Parathyroid adenoma (tissue), 2 donors: ENCODE measurements at regions not wholly inside any gene's neighbourhood (a gene's known extent, or its start where the extent isn't known, plus 50 kb on each side); places are given as distances from the start of the nearest gene placed in this dataset.

Source experiments
- H2AFZ ChIP-seq: fragments of 300-600 bp; sonication (generic); one replicate; pipeline ENCODE4 v1.7.0; 2017; ENCODE audit warnings: antibody characterized with exemption, mild to moderate bottlenecking
- H3K27ac ChIP-seq: fragments of 300-600 bp; sonication (generic); one replicate; pipeline ENCODE4 v1.7.0; 2017
- H3K27me3 ChIP-seq: fragments of 300-600 bp; sonication (generic); one replicate; pipeline ENCODE4 v1.7.0; 2017; ENCODE audit warnings: low read length; ENCODE audit not compliant: control insufficient read depth, insufficient read depth
- H3K36me3 ChIP-seq: fragments of 300-600 bp; sonication (generic); one replicate; pipeline ENCODE4 v1.7.0; 2017; ENCODE audit warnings: low read length; ENCODE audit not compliant: control insufficient read depth, insufficient read depth
- H3K4me1 ChIP-seq: fragments of 300-600 bp; sonication (generic); one replicate; pipeline ENCODE4 v1.7.0; 2017; ENCODE audit warnings: control low read depth
- H3K4me2 ChIP-seq: fragments of 300-600 bp; sonication (generic); one replicate; pipeline ENCODE4 v1.7.0; 2017; ENCODE audit warnings: low read length
- H3K4me3 ChIP-seq: fragments of 300-600 bp; sonication (generic); one replicate; pipeline ENCODE4 v1.7.0; 2017; ENCODE audit warnings: low read depth, low read length
- H3K79me2 ChIP-seq: fragments of 300-600 bp; sonication (generic); one replicate; pipeline ENCODE4 v1.7.0; 2017; ENCODE audit warnings: control low read depth
- H3K9ac ChIP-seq: fragments of 300-600 bp; sonication (generic); one replicate; pipeline ENCODE4 v1.7.0; 2017; ENCODE audit warnings: mild to moderate bottlenecking
- H3K9me3 ChIP-seq: fragments of 300-600 bp; sonication (generic); one replicate; pipeline ENCODE4 v1.7.0; 2017; ENCODE audit warnings: low read length; ENCODE audit not compliant: control insufficient read depth
- TF ChIP-seq, protein P1 (sequence below): fragments of 300-600 bp; sonication (generic); IDR thresholded peaks from one replicate; pipeline ENCODE4 v1.7.0; 2017; ENCODE audit warnings: antibody characterized with exemption, mild to moderate bottlenecking
- donor health status: primary hyperparathyroidism.

DNA sequence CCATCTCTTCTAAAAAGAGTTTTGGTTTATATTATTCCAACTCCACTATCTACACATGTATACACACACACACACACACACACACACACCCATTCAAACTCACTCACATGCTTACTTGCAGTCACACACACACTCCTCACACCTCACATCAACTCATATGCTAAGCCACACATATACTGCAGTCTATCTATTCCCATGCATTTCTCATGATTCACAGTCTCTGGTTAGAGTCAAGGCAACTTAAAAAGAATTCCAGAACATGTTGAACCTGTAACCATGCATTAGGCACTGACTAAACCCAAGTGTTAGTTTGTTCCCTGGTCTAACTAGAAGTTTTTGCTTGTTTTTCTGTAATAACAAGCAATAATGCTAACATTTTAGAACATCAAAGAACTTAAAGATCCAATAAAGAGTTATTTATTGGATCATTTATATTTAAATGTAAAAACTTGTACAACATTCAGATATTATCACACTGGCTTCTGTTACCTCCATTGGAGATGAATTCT lies 931.1 kb downstream of the PLA2G4A start:
- Histone ChIP-seq H3K36me3 (no peaks in the 10 kb centered on the region), H3K79me2 (no peaks in the 10 kb centered on the region), H3K9me3 (no peaks in the 10 kb centered on the region), H3K9ac (no peak overlapping the region), H3K4me2 (no peak overlapping the region), H3K4me3 (no peak overlapping the region), H3K4me1 (no peaks in the 10 kb centered on the region), H3K27me3 (no peaks in the 10 kb centered on the region), H2AFZ (no peak overlapping the region), H3K27ac (no peak overlapping the region)
- TF ChIP-seq, protein P1, sequence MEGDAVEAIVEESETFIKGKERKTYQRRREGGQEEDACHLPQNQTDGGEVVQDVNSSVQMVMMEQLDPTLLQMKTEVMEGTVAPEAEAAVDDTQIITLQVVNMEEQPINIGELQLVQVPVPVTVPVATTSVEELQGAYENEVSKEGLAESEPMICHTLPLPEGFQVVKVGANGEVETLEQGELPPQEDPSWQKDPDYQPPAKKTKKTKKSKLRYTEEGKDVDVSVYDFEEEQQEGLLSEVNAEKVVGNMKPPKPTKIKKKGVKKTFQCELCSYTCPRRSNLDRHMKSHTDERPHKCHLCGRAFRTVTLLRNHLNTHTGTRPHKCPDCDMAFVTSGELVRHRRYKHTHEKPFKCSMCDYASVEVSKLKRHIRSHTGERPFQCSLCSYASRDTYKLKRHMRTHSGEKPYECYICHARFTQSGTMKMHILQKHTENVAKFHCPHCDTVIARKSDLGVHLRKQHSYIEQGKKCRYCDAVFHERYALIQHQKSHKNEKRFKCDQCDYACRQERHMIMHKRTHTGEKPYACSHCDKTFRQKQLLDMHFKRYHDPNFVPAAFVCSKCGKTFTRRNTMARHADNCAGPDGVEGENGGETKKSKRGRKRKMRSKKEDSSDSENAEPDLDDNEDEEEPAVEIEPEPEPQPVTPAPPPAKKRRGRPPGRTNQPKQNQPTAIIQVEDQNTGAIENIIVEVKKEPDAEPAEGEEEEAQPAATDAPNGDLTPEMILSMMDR, result no peak

DNA sequence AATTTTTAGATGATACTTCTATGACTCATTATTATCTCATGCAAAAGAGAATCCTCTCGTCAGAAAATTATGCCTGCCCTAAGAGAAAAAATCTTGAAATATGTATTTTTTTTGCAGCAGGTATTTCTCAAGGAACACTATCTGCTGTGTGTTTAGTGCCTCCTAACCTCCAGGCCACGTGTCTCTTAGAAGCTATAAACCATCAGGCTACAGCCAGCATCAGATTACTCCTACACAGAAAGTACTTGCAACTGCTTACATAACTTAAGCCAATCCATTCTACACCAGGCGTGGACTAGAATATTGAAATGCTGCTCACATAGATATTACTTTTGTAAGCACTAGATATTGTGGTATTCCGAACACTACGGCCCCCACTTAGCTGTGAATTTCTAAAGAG lies 933.4 kb downstream of the PLA2G4A start:
- TF ChIP-seq, protein P1, result no peak
- Histone ChIP-seq H3K4me3 (no peak overlapping the region), H3K79me2 (no peaks in the 10 kb centered on the region)

DNA sequence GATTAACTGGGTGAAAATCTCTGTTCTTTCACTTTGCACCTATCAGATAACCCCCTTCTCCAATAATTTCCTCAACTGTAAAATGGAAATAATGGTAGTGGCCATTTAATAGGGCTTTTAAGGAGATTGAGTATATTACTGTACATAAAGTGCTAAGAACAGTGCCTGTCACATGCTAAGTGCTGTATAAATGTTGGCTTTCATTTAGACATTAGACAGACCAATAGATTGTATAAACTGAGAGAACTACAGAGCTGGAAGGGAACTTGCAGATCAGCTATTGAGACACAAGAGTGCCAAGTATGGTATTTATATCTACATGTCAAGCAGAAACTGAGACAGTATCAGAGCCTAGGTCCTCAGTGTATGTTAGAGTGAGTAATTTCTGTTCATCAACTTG lies 934.7 kb downstream of the PLA2G4A start:
- Histone ChIP-seq H3K4me3 (no peak overlapping the region), H3K79me2 (no peaks in the 10 kb centered on the region), H3K4me2 (no peak overlapping the region), H3K27me3 (no peaks in the 10 kb centered on the region), H3K9ac (no peak overlapping the region), H3K4me1 (no peaks in the 10 kb centered on the region), H2AFZ (no peak overlapping the region), H3K36me3 (no peaks in the 10 kb centered on the region), H3K27ac (no peak overlapping the region), H3K9me3 (no peaks in the 10 kb centered on the region)
- TF ChIP-seq, protein P1, result no peak

More for the DNA sequence above, 933.4 kb downstream of the PLA2G4A start:
- no peaks in the 10 kb centered on the region for H3K27me3 ChIP-seq
- no peak overlapping the region for H2AFZ ChIP-seq
- no peak overlapping the region for H3K4me2 ChIP-seq
- no peak overlapping the region for H3K9ac ChIP-seq
- H3K4me1 ChIP-seq, result no peaks in the 10 kb centered on the region
- H3K27ac ChIP-seq, result no peak overlapping the region
- H3K9me3 ChIP-seq, result no peaks in the 10 kb centered on the region
- no peaks in the 10 kb centered on the region for H3K36me3 ChIP-seq

DNA sequence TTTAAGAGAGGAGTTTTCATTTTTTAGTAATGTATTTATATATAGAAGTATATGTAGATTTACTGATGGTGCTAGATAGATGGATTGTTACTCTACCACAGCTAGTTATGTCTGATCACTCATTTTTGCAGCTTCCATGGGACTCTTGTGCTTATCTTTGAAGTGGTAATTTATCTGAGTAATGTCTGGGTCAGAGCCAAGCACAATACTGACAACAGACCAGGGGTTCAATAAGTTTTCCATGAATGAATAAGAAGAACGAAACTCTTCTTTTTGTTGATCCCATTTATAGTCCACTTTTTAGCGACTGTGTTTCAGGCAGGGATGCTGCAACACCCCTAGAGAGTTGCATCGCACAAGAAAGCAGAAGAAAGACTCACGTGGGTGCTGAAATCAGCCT lies 935.2 kb downstream of the PLA2G4A start:
- H3K4me1 ChIP-seq, result no peaks in the 10 kb centered on the region
- no peak overlapping the region for H3K4me3 ChIP-seq
- H3K4me2 ChIP-seq, result no peak overlapping the region
- H3K27me3 ChIP-seq, result no peaks in the 10 kb centered on the region
- no peaks in the 10 kb centered on the region for H3K79me2 ChIP-seq
- TF ChIP-seq, protein P1, result no peak
- H2AFZ ChIP-seq, result no peak overlapping the region
- H3K9me3 ChIP-seq, result no peaks in the 10 kb centered on the region
- no peak overlapping the region for H3K9ac ChIP-seq
- H3K36me3 ChIP-seq, result no peaks in the 10 kb centered on the region
- no peak overlapping the region for H3K27ac ChIP-seq

DNA sequence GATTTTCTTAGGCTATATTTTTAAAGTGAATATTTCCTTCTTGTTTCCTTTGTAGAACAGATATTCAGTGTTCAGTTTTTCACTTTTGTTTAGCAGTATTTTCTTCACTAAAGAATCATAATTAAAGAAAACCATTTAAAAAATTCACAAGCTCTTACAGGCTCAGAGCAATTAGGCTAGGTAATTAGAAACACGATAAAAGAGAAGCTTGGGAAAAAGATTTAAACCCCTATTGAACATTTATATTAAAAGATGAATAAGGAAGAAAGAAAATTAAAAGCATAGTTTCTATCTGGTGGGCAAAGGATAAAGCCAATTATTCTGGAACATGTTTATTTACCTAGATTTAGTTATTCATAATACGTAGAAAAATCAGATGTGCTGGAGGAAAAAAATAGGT lies 942.6 kb downstream of the PLA2G4A start:
- H3K4me2 ChIP-seq, result no peak overlapping the region
- no peaks in the 10 kb centered on the region for H3K4me1 ChIP-seq
- no peaks in the 10 kb centered on the region for H3K9me3 ChIP-seq
- no peaks in the 10 kb centered on the region for H3K27me3 ChIP-seq
- H3K36me3 ChIP-seq, result no peaks in the 10 kb centered on the region
- no peak overlapping the region for H3K27ac ChIP-seq
- no peaks in the 10 kb centered on the region for H3K79me2 ChIP-seq
- H3K4me3 ChIP-seq, result no peak overlapping the region
- no peak overlapping the region for H2AFZ ChIP-seq
- TF ChIP-seq, protein P1, result no peak
- no peak overlapping the region for H3K9ac ChIP-seq
